GM23338 (cell line): ENCODE measurements at regions not wholly inside any gene's neighbourhood (a gene's known extent, or its start where the extent isn't known, plus 50 kb on each side); places are given as distances from the start of the nearest gene placed in this dataset.

Experiments
- ATAC-seq: fragments of 200-7000 bp; cut with Tn5 transposase; 3 replicates; pipeline ENCODE4 v1.9.1; 2020
- DNase-seq: peaks from one replicate; pipeline ENCODE4 v3.0.0-alpha.2; 2015; ENCODE audit warnings: low spot score
- H2AFZ ChIP-seq: fragments of 200-600 bp; sonication (generic); 2 replicates; pipeline ENCODE4 v1.8.0; 2016; ENCODE audit warnings: antibody characterized with exemption, mild to moderate bottlenecking, moderate library complexity
- H3F3A ChIP-seq: fragments of 200-600 bp; sonication (generic); replicated peaks from 2 replicates; pipeline ENCODE4 v1.8.0; 2017; ENCODE audit warnings: antibody characterized with exemption, mixed run types, low read depth
- H3K27ac ChIP-seq: fragments of 200-600 bp; sonication (generic); 2 replicates; pipeline ENCODE4 v1.6.1; 2016; ENCODE audit warnings: low read depth
- H3K27me3 ChIP-seq: fragments of 200-600 bp; sonication (generic); 2 replicates; pipeline ENCODE4 v1.8.0; 2016; ENCODE audit warnings: mild to moderate bottlenecking, mixed run types, moderate library complexity; ENCODE audit not compliant: insufficient read depth
- H3K36me3 ChIP-seq: fragments of 200-600 bp; sonication (generic); 2 replicates; pipeline ENCODE4 v1.8.0; 2016; ENCODE audit warnings: mild to moderate bottlenecking; ENCODE audit not compliant: insufficient read depth
- H3K4me1 ChIP-seq: fragments of 200-600 bp; sonication (generic); 2 replicates; pipeline ENCODE4 v1.8.0; 2016; ENCODE audit warnings: mild to moderate bottlenecking, moderate library complexity; ENCODE audit not compliant: insufficient read depth
- H3K4me2 ChIP-seq: fragments of 200-600 bp; sonication (generic); 2 replicates; pipeline ENCODE4 v1.7.1; 2017; ENCODE audit warnings: mixed run types
- H3K4me3 ChIP-seq: fragments of 200-600 bp; sonication (generic); 2 replicates; pipeline ENCODE4 v1.6.1; 2016; ENCODE audit warnings: mixed run types
- H3K79me2 ChIP-seq: fragments of 200-600 bp; sonication (generic); replicated peaks from 2 replicates; pipeline ENCODE4 v1.8.0; 2017; ENCODE audit warnings: mild to moderate bottlenecking; ENCODE audit not compliant: insufficient read depth
- H3K9me2 ChIP-seq: fragments of 200-600 bp; sonication (generic); 2 replicates; pipeline ENCODE4 v1.8.0; 2017; ENCODE audit not compliant: insufficient read depth
- H4K20me1 ChIP-seq: fragments of 200-600 bp; sonication (generic); replicated peaks from 2 replicates; pipeline ENCODE4 v1.8.0; 2017; ENCODE audit warnings: mild to moderate bottlenecking; ENCODE audit not compliant: insufficient read depth
- H3K27ac Mint-ChIP-seq: 2 replicates; pipeline ENCODE4 v1.8.0; 2020; ENCODE audit warnings: inconsistent platforms, mild to moderate bottlenecking, moderate library complexity, mixed read lengths
- H3K27me3 Mint-ChIP-seq: 3 replicates; pipeline ENCODE4 v1.8.0; 2022; ENCODE audit warnings: low read depth, mild to moderate bottlenecking, moderate library complexity, mixed read lengths, inconsistent platforms; ENCODE audit not compliant: insufficient read depth, poor library complexity
- H3K36me3 Mint-ChIP-seq: 3 replicates; pipeline ENCODE4 v1.8.0; 2021; ENCODE audit warnings: low read depth, mild to moderate bottlenecking, inconsistent platforms, moderate library complexity, mixed read lengths
- H3K4me1 Mint-ChIP-seq: 3 replicates; pipeline ENCODE4 v1.8.0; 2020; ENCODE audit warnings: mild to moderate bottlenecking, inconsistent platforms, mixed read lengths
- H3K4me3 Mint-ChIP-seq: 3 replicates; pipeline ENCODE4 v1.8.0; 2021; ENCODE audit warnings: moderate library complexity, mild to moderate bottlenecking, inconsistent platforms, mixed read lengths
- H3K9me3 Mint-ChIP-seq: 3 replicates; pipeline ENCODE4 v1.8.0; 2020; ENCODE audit warnings: moderate library complexity, mild to moderate bottlenecking, inconsistent platforms, mixed read lengths
- CREB1 ChIP-seq: fragments of 250-450 bp; sonication (Bioruptor Pico); IDR thresholded peaks from 2 replicates; pipeline ENCODE4 v1.5.0; 2020; ENCODE audit warnings: low read depth, mild to moderate bottlenecking, moderate library complexity
- ETS1 ChIP-seq: IDR thresholded peaks from 2 replicates; pipeline ENCODE4 v1.6.1; 2016; ENCODE audit warnings: antibody characterized with exemption
- EZH2phosphoT487 ChIP-seq: fragments of 200-600 bp; sonication (generic); IDR thresholded peaks from one replicate; pipeline ENCODE4 v1.8.1; 2018; ENCODE audit warnings: antibody characterized with exemption; ENCODE audit not compliant: unreplicated experiment
- JUNB ChIP-seq: IDR thresholded peaks from one replicate; pipeline ENCODE4 v1.6.1; 2016; ENCODE audit warnings: antibody characterized with exemption; ENCODE audit not compliant: unreplicated experiment
- NANOG ChIP-seq: IDR thresholded peaks from 2 replicates; pipeline ENCODE4 v1.6.1; 2016; ENCODE audit warnings: antibody characterized with exemption, borderline replicate concordance
- POLR2AphosphoS5 ChIP-seq: IDR thresholded peaks from 2 replicates; pipeline ENCODE4 v1.6.1; 2016; ENCODE audit warnings: antibody characterized with exemption, low read depth
- STAT1 ChIP-seq: IDR thresholded peaks from one replicate; pipeline ENCODE4 v1.6.1; 2016; ENCODE audit warnings: antibody characterized with exemption; ENCODE audit not compliant: unreplicated experiment
- ZNF114 ChIP-seq: fragments of 250-450 bp; sonication (Bioruptor Pico); IDR thresholded peaks from 2 replicates; pipeline ENCODE4 v1.5.0; 2020; ENCODE audit warnings: mild to moderate bottlenecking, moderate library complexity
- ZNF462 ChIP-seq: fragments of 250-450 bp; sonication (Bioruptor Pico); IDR thresholded peaks from 2 replicates; pipeline ENCODE4 v1.5.0; 2020; ENCODE audit warnings: mild to moderate bottlenecking, moderate library complexity
- TF ChIP-seq, protein P1 (sequence below): IDR thresholded peaks from one replicate; pipeline ENCODE4 v1.6.1; 2018; ENCODE audit warnings: antibody characterized with exemption; ENCODE audit not compliant: unreplicated experiment

DNA sequence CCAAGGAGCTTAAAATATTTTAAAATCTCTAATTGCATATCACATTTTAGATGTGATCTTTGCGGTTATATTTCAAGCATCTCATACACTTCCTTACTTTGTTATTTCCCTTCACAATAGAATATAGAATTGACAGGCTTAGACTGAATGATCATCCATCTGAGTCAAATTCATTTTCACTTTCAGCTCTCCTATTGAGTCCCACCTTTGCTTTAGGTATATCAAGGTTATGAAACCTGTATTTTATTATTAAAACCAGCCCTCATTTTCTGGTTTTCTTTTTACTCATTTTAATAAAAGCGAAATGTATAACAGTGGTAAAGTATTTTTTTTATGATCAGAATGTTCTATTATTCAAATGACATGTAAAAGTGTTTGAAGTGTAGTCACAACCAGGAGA lies 162.9 kb upstream of the KYNU start:
- H3K36me3 Mint-ChIP-seq: no peaks in the 10 kb centered on the region

More for the DNA sequence above, 162.9 kb upstream of the KYNU start:
- TF ChIP-seq POLR2AphosphoS5 (no peak), EZH2phosphoT487 (no peak), ZNF462 (CRISPR knock-in tag) (no peak), NANOG (no peak), STAT1 (no peak), JUNB (no peak), ZNF114 (CRISPR knock-in tag) (no peak), CREB1 (CRISPR knock-in tag) (no peak), ETS1 (no peak)
- TF ChIP-seq, protein P1, sequence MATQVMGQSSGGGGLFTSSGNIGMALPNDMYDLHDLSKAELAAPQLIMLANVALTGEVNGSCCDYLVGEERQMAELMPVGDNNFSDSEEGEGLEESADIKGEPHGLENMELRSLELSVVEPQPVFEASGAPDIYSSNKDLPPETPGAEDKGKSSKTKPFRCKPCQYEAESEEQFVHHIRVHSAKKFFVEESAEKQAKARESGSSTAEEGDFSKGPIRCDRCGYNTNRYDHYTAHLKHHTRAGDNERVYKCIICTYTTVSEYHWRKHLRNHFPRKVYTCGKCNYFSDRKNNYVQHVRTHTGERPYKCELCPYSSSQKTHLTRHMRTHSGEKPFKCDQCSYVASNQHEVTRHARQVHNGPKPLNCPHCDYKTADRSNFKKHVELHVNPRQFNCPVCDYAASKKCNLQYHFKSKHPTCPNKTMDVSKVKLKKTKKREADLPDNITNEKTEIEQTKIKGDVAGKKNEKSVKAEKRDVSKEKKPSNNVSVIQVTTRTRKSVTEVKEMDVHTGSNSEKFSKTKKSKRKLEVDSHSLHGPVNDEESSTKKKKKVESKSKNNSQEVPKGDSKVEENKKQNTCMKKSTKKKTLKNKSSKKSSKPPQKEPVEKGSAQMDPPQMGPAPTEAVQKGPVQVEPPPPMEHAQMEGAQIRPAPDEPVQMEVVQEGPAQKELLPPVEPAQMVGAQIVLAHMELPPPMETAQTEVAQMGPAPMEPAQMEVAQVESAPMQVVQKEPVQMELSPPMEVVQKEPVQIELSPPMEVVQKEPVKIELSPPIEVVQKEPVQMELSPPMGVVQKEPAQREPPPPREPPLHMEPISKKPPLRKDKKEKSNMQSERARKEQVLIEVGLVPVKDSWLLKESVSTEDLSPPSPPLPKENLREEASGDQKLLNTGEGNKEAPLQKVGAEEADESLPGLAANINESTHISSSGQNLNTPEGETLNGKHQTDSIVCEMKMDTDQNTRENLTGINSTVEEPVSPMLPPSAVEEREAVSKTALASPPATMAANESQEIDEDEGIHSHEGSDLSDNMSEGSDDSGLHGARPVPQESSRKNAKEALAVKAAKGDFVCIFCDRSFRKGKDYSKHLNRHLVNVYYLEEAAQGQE: no peak
- Mint-ChIP-seq H3K4me3 (no peak overlapping the region), H3K4me1 (peaks cover 18% of the 10 kb centered on the region; the same call in 2 of the 3 replicates), H3K9me3 (no peaks in the 10 kb centered on the region; the same call in 2 of the 3 replicates), H3K27ac (no peak overlapping the region), H3K27me3 (no peaks in the 10 kb centered on the region)
- DNase-seq (no peak), ATAC-seq (no peak)
- Histone ChIP-seq H3K27me3 (no peaks in the 10 kb centered on the region), H4K20me1 (no peaks in the 10 kb centered on the region), H3K9me2 (peaks cover 6% of the 10 kb centered on the region; the same call in 1 of the 2 replicates), H3K4me2 (no peak overlapping the region), H3K4me1 (peaks cover 10% of the 10 kb centered on the region; the same call in 1 of the 2 replicates), H3K27ac (no peak overlapping the region), H3F3A (no peaks in the 10 kb centered on the region), H3K4me3 (no peak overlapping the region), H2AFZ (no peak overlapping the region), H3K79me2 (no peaks in the 10 kb centered on the region), H3K36me3 (no peaks in the 10 kb centered on the region)
